Osteocyte (in vitro differentiated cells): ENCODE measurements at regions not wholly inside any gene's neighbourhood (a gene's known extent, or its start where the extent isn't known, plus 50 kb on each side); places are given as distances from the start of the nearest gene placed in this dataset.
"Not testable (repeated sequence)": the region's sequence is repeated elsewhere in the genome, so short reads cannot be mapped to it uniquely, and the experiment has no call there.

Source experiments
- DNase-seq: peaks from one replicate; pipeline ENCODE4 v3.0.0; 2021; ENCODE audit warnings: mixed read lengths; ENCODE audit not compliant: unreplicated experiment; ENCODE audit errors: extremely low spot score
- H3K27ac Mint-ChIP-seq: one replicate; pipeline ENCODE4 v1.8.0; 2021; ENCODE audit warnings: mild to moderate bottlenecking, mixed read lengths; ENCODE audit not compliant: unreplicated experiment
- H3K27me3 Mint-ChIP-seq: one replicate; pipeline ENCODE4 v1.8.0; 2021; ENCODE audit warnings: mixed read lengths; ENCODE audit not compliant: unreplicated experiment
- H3K36me3 Mint-ChIP-seq: one replicate; pipeline ENCODE4 v1.8.0; 2021; ENCODE audit warnings: mixed read lengths; ENCODE audit not compliant: unreplicated experiment
- H3K4me1 Mint-ChIP-seq: one replicate; pipeline ENCODE4 v1.8.0; 2021; ENCODE audit warnings: mixed read lengths; ENCODE audit not compliant: unreplicated experiment
- H3K4me3 Mint-ChIP-seq: one replicate; pipeline ENCODE4 v1.8.0; 2021; ENCODE audit warnings: mild to moderate bottlenecking, moderate library complexity, mixed read lengths; ENCODE audit not compliant: unreplicated experiment
- H3K9me3 Mint-ChIP-seq: one replicate; pipeline ENCODE4 v1.8.0; 2021; ENCODE audit warnings: mixed read lengths; ENCODE audit not compliant: unreplicated experiment
- CTCF ChIP-seq: fragments of 200-600 bp; sonication (generic); IDR thresholded peaks from 2 replicates; pipeline ENCODE4 v1.5.0; 2021; ENCODE audit warnings: antibody characterized with exemption, mild to moderate bottlenecking, moderate library complexity

GRCh38 chr9:91512235-91512634, 88.6 kb upstream of the NFIL3 start:
- not testable (repeated sequence) for H3K4me1 Mint-ChIP-seq, H3K36me3 Mint-ChIP-seq, H3K27ac Mint-ChIP-seq, H3K9me3 Mint-ChIP-seq, DNase-seq, H3K4me3 Mint-ChIP-seq, H3K27me3 Mint-ChIP-seq

- DNase-seq = no peak
- H3K27ac Mint-ChIP-seq = no peak overlapping the region
- no peak overlapping the region for H3K4me3 Mint-ChIP-seq
- no peaks in the 10 kb centered on the region for H3K9me3 Mint-ChIP-seq
- no peaks in the 10 kb centered on the region for H3K27me3 Mint-ChIP-seq
- TF ChIP-seq CTCF = no peak
- H3K4me1 Mint-ChIP-seq = peaks cover 12% of the 10 kb centered on the region
- H3K36me3 Mint-ChIP-seq = no peaks in the 10 kb centered on the region
Observed at GRCh38 chr9:91503673-91504081, 80.0 kb upstream of the NFIL3 start.

- no peak for TF ChIP-seq CTCF
- Mint-ChIP-seq H3K9me3 (no peaks in the 10 kb centered on the region), H3K4me3 (no peak overlapping the region), H3K27ac (no peak overlapping the region), H3K36me3 (no peaks in the 10 kb centered on the region), H3K4me1 (peaks cover 12% of the 10 kb centered on the region), H3K27me3 (no peaks in the 10 kb centered on the region)
- DNase-seq = no peak
Observed at GRCh38 chr9:91502913-91503672, 79.5 kb upstream of the NFIL3 start.

- Mint-ChIP-seq H3K27ac (no peak overlapping the region), H3K9me3 (no peaks in the 10 kb centered on the region), H3K36me3 (no peaks in the 10 kb centered on the region), H3K27me3 (no peaks in the 10 kb centered on the region), H3K4me3 (no peak overlapping the region), H3K4me1 (peaks cover 12% of the 10 kb centered on the region)
- no peak for DNase-seq
- TF ChIP-seq CTCF = no peak
Observed at GRCh38 chr9:91502475-91502874, 78.8 kb upstream of the NFIL3 start.

GRCh38 chr9:91500509-91501014, 76.9 kb upstream of the NFIL3 start:
- no peak for DNase-seq
- peaks cover 22% of the 10 kb centered on the region for H3K4me1 Mint-ChIP-seq
- TF ChIP-seq CTCF = no peak
- H3K36me3 Mint-ChIP-seq = no peaks in the 10 kb centered on the region
- H3K4me3 Mint-ChIP-seq = no peak overlapping the region
- H3K9me3 Mint-ChIP-seq = no peaks in the 10 kb centered on the region
- no peaks in the 10 kb centered on the region for H3K27me3 Mint-ChIP-seq
- peak overlapping the region; percentile 8 for H3K27ac Mint-ChIP-seq
